ENCODE measurements at regions not wholly inside any gene's neighbourhood (a gene's known extent, or its start where the extent isn't known, plus 50 kb on each side); places are given as distances from the start of the nearest gene placed in this dataset.

GRCh38 chr2:136373841-136374240 lies 255.9 kb upstream of the CXCR4 start:
- DNase-seq (ENCODE audit: low read depth) = no peak

DNA sequence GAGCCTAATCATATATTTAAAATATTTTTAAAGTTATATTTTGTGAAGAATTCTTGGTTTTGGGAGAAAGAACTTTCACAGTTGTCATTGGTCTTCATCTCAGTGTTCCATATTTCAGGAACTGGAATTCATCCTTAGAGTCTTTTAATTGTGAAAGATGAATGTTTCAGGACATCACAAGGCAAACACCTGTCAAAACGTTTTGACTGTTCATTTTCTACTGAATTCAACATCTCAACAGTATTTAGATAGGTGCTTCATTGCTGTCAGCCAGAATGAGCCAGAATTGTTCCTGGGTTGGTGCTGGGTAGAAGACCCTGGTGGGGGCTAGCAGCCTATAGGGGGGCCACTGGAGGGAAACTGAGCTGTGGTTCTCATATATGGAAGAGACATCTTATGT lies 255.1 kb upstream of the CXCR4 start:
- DNase-seq (ENCODE audit: low read depth) = no peak

DNA sequence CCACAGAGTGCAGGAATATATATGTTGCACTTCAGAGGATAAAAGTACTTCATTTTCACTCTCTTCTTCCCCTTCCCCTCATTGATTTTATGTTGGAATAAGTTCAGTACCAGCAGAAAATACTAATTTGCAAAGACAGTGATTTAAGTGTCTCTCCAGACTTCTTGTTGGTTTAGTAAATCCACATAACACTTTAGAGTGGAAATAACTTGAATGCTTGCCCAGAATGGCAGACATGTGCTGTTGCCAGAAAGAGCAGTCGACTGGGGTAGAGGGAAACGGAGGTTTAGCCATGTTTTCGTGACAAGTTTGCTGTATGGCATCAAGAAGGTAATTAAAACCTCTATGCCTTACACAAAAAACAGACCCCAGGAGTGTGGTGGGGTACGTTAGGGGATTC lies 246.0 kb upstream of the CXCR4 start:
- DNase-seq (ENCODE audit: low read depth) = no peak

DNA sequence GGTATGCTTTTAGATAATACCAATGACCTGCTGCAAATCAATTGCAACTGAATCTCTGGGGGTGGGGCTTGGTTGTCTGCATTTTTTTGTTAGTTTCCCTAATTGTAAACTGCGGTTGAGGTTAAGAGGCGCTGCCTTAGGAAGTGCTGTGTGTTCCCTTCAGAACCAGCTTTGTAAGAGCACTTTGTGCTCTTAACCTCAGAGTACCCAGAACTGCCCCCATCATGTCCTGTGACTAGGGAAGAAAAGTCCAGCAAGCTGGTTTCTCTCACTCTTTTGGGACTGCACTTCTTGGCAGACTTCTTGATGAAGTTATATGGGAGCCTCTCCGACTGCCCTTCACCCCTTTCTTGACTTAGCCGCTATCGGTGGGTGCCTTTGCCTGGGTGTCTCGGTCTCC lies 245.5 kb upstream of the CXCR4 start:
- no peak for DNase-seq (ENCODE audit: low read depth)

- no peak for DNase-seq (ENCODE audit: low read depth)
Observed at GRCh38 chr2:136362676-136363390, 244.9 kb upstream of the CXCR4 start.

DNA sequence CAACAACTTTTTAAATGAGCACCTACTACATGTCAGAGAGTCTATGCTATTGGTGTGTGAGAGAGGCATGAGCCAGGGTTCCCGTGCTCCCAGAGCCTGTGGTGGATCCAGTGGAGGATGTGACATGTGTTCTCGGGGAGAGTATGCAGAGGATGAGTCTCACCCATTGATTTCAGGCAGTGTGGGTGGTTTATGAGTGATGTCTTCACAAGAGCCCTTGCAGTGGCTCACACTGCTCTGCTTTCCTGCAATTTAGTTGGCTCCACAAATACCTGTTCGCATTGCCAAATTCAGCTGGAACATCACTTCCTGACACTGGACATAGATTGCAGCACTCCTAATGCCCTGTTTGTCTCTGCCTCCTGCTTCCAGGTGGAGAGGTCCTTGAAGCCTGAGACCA lies 243.6 kb upstream of the CXCR4 start:
- DNase-seq (ENCODE audit: low read depth) = no peak

GRCh38 chr2:136360790-136361189 lies 242.8 kb upstream of the CXCR4 start:
- no peak for DNase-seq (ENCODE audit: low read depth)

DNA sequence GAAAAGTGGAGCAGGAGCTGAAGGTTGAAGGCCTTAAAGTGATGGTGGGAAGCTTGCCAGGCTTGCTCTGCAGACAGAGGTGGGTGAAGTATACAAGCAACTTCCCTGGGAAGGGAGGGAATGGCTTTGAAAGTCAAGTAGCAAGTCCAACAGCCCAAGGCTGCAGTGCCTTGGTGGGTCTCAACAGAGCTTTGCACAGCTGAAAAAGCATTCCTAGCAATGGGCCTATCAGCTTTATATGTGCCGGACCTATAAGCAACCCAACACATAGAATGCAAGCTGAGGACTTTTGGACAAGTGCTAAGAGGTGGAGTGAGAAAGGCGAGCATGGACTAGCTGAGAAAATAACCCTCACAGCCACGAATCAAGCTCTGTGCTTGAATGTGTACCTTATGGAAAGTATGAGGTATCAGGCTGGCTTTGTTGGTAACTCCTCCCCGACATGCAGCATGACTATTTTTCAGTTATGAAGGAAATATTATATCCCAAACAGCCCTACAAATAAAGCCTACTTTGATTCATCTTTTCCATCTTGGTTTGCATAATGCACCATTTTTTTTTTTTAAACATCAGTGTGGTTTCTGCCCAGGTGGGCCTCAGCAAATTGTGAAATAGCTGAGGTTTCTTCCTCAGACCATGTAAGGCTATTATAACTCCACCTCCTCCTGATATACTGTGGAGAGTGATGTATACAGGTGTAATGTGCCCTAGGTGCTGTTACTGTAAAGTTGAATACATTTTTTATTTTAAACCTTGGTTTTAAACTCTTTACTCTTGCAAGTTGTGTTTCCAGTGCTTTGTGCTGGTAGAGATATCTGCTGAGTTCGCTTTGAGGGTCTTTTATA lies 241.4 kb upstream of the CXCR4 start:
- no peak for DNase-seq (ENCODE audit: low read depth)

GRCh38 chr2:136358576-136358975 lies 240.6 kb upstream of the CXCR4 start:
- DNase-seq (ENCODE audit: low read depth) = no peak

DNA sequence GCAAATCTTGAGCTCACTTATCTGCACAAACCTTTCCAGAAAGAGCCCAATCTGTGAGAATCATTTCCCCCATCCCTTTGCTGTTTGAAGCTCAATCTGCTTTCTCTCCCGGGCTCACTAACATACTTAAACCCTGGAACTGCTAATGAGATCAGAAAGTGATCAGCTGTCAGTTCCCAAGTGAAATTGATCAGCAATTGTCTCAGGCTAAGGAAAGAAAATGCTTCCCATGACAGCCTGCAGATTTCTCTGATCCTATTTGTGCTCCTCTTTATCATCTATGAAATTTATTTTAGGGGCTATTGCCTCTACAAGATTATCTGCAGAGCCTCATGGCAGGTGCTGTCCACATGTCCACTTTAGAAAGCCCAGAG lies 239.0 kb upstream of the CXCR4 start:
- DNase-seq (ENCODE audit: low read depth) = no peak

- no peak for DNase-seq (ENCODE audit: low read depth)
Observed at GRCh38 chr2:136356125-136357006, 238.4 kb upstream of the CXCR4 start.

DNA sequence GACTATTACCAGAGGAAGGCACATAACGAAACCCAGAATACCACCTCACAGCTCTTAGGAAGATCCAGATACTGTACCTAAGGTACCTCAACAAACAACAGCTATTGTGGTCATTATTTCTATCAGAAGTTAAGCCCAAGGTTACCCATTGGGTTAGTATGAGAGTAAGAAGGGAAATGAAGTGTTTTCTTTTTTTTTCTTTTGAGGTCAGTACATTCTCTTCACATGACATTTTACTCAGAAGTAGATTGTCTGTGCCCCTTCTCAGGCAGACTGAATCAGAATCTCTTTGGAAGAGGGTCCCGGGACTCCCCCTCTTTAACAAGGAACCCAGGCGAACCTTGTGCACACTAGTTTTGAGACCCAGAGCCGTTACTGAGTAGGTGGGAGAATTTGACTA lies 233.7 kb upstream of the CXCR4 start:
- no peak for DNase-seq (ENCODE audit: low read depth)

DNA sequence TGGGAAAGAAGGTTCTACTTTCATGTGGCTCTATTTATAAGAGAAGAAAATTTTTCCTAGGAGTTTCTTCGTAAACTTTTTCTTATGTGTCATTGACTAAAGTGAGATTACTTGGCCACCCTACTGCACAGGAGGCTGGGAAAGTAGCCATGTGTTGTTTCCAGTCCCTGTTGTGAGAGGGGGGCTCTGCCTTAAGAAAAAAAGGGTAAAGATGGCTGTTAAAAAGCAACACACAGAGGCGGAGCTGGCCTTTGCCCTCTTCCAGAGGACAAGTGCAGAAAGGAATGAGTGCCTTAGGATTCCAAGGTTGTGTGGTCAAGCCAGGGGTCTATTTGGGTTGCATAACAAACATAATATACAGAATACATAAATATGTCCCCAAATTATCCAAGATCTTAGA lies 230.0 kb upstream of the CXCR4 start:
- no peak for DNase-seq (ENCODE audit: low read depth)

DNA sequence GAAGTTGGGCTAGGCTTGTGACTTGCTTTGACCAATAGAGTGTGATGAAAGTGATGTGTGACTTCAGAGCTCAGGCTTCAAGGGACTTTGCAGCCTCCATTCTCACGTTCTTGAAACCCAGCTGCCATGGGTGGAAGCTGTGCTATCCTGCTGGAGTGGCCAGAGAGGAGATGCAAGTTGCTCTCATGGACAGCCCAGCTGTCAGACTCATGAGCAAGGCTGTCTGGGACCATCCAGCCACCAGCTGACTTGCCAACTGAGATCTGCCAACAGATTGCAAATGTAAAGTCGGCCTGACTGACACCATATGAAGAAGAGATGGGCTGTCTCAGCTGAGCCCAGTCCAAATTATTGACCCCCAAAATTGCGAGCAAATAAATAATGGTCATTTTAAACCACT lies 226.4 kb upstream of the CXCR4 start:
- DNase-seq (ENCODE audit: low read depth) = no peak

DNA sequence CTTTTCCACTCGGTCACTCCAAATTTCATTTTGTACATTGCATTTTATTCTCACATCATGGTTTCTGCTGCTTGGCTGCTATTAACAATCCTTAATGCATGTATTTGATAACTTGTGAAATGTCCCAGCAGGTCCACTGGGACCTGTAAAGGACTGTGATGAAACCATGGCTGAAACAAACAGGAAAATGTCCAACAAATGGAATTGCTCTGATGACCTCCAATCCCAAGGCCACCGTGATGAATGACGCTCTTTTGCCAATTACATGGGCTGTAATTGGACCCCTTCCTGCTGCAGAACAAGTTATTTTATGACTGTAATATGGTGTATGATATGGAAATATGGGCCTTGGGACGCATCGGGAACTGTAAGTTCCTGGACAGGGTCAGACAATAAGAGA lies 224.2 kb upstream of the CXCR4 start:
- DNase-seq (ENCODE audit: low read depth) = no peak

DNA sequence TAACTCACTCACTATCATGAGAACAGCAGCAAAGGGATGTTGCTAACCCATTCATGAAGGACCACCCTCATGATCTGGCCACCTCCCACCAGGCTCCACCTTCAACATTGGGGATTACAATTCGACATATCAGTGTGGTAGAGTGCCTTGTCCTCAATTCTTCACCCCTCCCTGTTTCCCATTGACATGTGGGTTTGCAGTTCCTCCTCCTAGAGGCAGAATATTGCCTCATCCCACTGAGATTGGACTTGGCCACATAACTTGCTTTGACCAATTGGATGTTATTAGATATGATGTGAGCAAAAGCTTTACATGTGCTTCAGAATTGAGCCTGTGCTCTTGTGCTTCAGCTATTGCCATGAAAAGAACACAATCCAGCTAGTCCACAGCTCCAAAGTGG lies 217.0 kb upstream of the CXCR4 start:
- DNase-seq (ENCODE audit: low read depth) = no peak

GRCh38 chr2:136332436-136333095 lies 214.6 kb upstream of the CXCR4 start:
- no peak for DNase-seq (ENCODE audit: low read depth)

DNA sequence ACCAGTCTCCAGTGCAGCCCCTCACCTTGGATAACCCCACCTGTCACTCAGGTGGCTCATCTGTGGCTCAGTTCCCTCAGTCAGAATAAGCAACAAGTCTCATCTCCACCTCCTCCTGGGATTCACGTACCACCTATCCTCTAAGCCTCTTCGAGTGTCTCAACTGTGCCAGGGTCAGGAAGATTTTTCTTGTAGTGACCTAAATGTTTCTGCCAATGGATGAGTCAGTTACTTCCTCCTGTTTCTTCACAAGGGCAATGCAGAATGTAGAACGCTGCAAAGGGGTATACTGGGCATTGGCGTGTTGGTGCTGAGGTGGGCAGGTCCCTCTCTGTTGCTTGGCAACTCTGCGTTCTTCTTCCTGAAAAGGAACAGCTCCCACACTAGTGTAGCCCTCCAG lies 213.3 kb upstream of the CXCR4 start:
- no peak for DNase-seq (ENCODE audit: low read depth)

DNA sequence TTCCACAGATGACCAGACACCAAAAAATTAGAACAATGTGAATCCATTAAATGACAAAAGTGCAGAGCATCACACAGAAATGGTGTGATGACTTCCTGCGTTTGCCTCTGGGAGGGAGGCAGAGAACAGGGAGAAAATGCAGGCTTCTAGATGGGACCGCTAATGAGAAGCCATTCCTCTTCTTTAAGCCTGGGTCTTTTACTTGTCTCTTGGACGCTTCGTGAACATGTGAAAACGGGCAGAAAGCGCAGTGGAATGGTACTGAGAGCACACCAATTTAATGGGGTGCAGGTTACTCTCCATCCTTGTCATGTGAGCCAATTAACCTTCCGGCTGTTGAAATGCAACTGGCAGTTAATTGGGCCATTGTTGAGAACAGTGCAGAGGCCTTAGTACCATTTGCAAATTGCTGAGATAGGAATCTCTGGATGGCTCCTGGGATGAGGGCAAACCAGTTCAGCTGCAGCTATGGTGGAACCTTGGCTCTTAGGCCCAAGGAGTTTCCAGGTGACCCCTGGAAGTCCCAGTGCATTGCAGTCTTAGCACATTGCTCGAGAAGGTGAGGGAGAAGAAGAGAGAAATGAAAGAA lies 210.4 kb upstream of the CXCR4 start:
- no peak for DNase-seq (ENCODE audit: low read depth)

DNA sequence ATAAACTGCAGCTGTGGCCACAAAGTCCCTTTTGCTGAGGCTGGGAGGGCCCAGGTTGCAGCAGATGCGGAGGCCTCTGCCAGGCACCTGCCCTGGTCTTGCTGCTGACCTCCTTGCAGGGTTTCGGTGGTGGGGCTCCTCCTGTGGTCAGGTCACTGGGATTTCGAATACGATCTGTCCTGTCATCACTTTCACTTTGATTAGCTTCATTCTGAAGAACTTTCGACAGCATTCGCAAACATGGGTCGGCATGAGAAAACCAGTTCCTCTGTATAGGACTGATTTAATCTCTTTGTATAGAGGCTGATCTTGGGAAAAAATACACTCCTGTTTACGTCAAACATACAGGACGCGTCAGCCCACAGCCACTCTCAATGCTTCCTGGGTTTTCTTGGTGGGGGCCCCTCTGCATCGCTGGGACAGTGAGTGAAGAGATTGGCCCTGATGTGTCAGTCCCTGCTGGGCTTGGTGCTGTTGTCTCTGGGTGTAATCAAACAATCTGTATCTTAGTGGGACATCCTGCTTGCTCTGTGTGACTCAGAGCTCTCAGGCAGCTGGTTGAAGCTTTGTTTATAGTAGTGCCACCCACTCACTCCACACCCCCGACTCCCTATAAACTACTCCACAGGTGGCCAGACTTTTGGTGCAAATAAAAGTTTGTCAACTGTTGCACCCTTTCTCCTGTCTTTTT lies 209.4 kb upstream of the CXCR4 start:
- DNase-seq (ENCODE audit: low read depth) = peak; percentile 0

DNA sequence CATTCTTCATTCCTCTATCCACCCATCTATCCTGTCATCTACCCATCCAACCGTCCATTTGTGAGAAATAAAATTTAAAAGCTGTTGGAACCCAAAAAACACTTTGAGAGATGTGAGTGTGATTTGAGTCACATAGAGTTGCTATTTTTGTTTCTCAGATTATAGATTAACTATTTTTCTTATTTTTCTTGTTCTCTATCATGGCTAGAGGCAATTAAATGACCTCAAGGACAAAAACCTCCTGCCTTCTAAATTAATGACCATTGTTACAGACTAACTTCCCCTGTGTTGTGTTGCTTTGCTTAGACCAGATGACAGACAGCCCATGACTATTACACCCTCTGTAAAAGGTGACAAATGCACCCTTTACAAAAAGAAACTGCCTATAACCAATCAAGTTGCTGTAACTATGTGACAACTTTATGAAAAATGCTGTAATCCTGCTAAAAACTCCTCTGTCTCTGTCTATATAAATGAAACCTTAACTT lies 207.9 kb upstream of the CXCR4 start:
- no peak for DNase-seq (ENCODE audit: low read depth)

Measured in HS-5 (cell line).